Skeletal muscle tissue (tissue), 3 donors: ENCODE measurements at regions not wholly inside any gene's neighbourhood (a gene's known extent, or its start where the extent isn't known, plus 50 kb on each side); places are given as distances from the start of the nearest gene placed in this dataset.
A peak's percentile ranks its signal among the peaks of the same experiment; 100 is the strongest.

Experiments
- H3K27ac ChIP-seq: one replicate; pipeline ENCODE4 v1.7.0; 2013; ENCODE audit warnings: mild to moderate bottlenecking, low read depth, low read length, inconsistent platforms
- H3K27me3 ChIP-seq, 3 donors: one replicate each; pipeline ENCODE4 v1.7.0; 2013; ENCODE audit warnings: low read length in 3 of 3; ENCODE audit not compliant: control insufficient read depth in 3 of 3, insufficient read depth in 3 of 3
- H3K36me3 ChIP-seq, 3 donors: one replicate each; pipeline ENCODE4 v1.7.0; 2013; ENCODE audit warnings: low read length in 3 of 3; ENCODE audit not compliant: control insufficient read depth in 3 of 3, insufficient read depth in 3 of 3
- H3K4me1 ChIP-seq, 3 donors: one replicate each; pipeline ENCODE4 v1.7.0; 2013; ENCODE audit warnings: low read length in 3 of 3, mild to moderate bottlenecking in 3 of 3; ENCODE audit not compliant: control insufficient read depth in 3 of 3, insufficient read depth in 3 of 3
- H3K4me3 ChIP-seq, 3 donors: one replicate each; pipeline ENCODE4 v1.7.0; 2013; ENCODE audit warnings: low read length in 3 of 3
- H3K9ac ChIP-seq, 3 donors: one replicate each; pipeline ENCODE4 v1.7.0; 2013; ENCODE audit warnings: low read length in 3 of 3, mild to moderate bottlenecking in 3 of 3, moderate library complexity in 2 of 3, low read depth in 1 of 3
- H3K9me3 ChIP-seq, 3 donors: one replicate each; pipeline ENCODE4 v1.7.0; 2013; ENCODE audit warnings: low read length in 3 of 3; ENCODE audit not compliant: control insufficient read depth in 3 of 3
- donor health status: Osteomylitis.

GRCh38 chr13:40433001-40433400 is 233.4 kb downstream of the FOXO1 start:
- H3K36me3 ChIP-seq: no peaks in the 10 kb centered on the region
- H3K27me3 ChIP-seq: no peaks in the 10 kb centered on the region
- H3K9ac ChIP-seq: no peak overlapping the region
- H3K9me3 ChIP-seq: no peaks in the 10 kb centered on the region
- H3K27ac ChIP-seq: no peak overlapping the region
- H3K4me3 ChIP-seq: no peak overlapping the region
- peaks cover under 1 to 7% (median 5%) of the 10 kb centered on the region in 3 donors for H3K4me1 ChIP-seq

- H3K36me3 ChIP-seq: no peaks in the 10 kb centered on the region
- H3K4me1 ChIP-seq: peaks cover 4 to 7% (median 5%) of the 10 kb centered on the region in 3 donors
- H3K27ac ChIP-seq: no peak overlapping the region
- H3K4me3 ChIP-seq: no peak overlapping the region
- H3K9ac ChIP-seq: no peak overlapping the region
- no peaks in the 10 kb centered on the region for H3K9me3 ChIP-seq
- no peaks in the 10 kb centered on the region for H3K27me3 ChIP-seq
Measured at GRCh38 chr13:40433577-40433976, 232.9 kb downstream of the FOXO1 start.

GRCh38 chr13:40434516-40435397 is 231.7 kb downstream of the FOXO1 start:
- no peak overlapping the region for H3K4me3 ChIP-seq
- H3K27ac ChIP-seq: no peak overlapping the region
- H3K36me3 ChIP-seq: no peaks in the 10 kb centered on the region

GRCh38 chr13:40438022-40438680 is 228.3 kb downstream of the FOXO1 start:
- Histone ChIP-seq H3K9me3 (no peaks in the 10 kb centered on the region), H3K27me3 (no peaks in the 10 kb centered on the region), H3K4me3 (no peak overlapping the region), H3K4me1 (peaks cover 36 to 42% (median 40%) of the 10 kb centered on the region in 3 donors), H3K36me3 (no peaks in the 10 kb centered on the region), H3K27ac (no peak overlapping the region), H3K9ac (no peak overlapping the region)

More at GRCh38 chr13:40434516-40435397, 231.7 kb downstream of the FOXO1 start:
- peaks cover 9 to 18% (median 11%) of the 10 kb centered on the region in 3 donors for H3K4me1 ChIP-seq
- H3K9me3 ChIP-seq: no peaks in the 10 kb centered on the region
- H3K27me3 ChIP-seq: no peaks in the 10 kb centered on the region
- no peak overlapping the region for H3K9ac ChIP-seq

- no peaks in the 10 kb centered on the region for H3K36me3 ChIP-seq
- peak overlapping the region; percentile 37 to 68 (median 40) for H3K4me3 ChIP-seq
- peak overlapping the region; percentile 65 for H3K27ac ChIP-seq
- no peaks in the 10 kb centered on the region for H3K9me3 ChIP-seq
- H3K4me1 ChIP-seq: peaks cover 36 to 42% (median 40%) of the 10 kb centered on the region in 3 donors
- peak overlapping the region; percentile 39 to 73 (median 59) for H3K9ac ChIP-seq
- H3K27me3 ChIP-seq: no peaks in the 10 kb centered on the region
Measured at GRCh38 chr13:40438999-40439797, 227.2 kb downstream of the FOXO1 start.

GRCh38 chr13:40439928-40440327 is 226.5 kb downstream of the FOXO1 start:
- Histone ChIP-seq H3K4me1 (peaks cover 36 to 42% (median 40%) of the 10 kb centered on the region in 3 donors), H3K9ac (peak overlapping the region in 1 of 3 donors; percentile 73), H3K27ac (peak overlapping the region; percentile 65), H3K27me3 (no peaks in the 10 kb centered on the region), H3K36me3 (no peaks in the 10 kb centered on the region), H3K9me3 (no peaks in the 10 kb centered on the region), H3K4me3 (peak overlapping the region in 2 of 3 donors; percentile 17 to 68)

- peak overlapping the region in 1 of 3 donors; percentile 0 for H3K4me3 ChIP-seq
- no peaks in the 10 kb centered on the region for H3K9me3 ChIP-seq
- H3K4me1 ChIP-seq: peaks cover 40 to 47% (median 46%) of the 10 kb centered on the region in 3 donors
- H3K27ac ChIP-seq: peak overlapping the region; percentile 65
- H3K27me3 ChIP-seq: no peaks in the 10 kb centered on the region
- no peaks in the 10 kb centered on the region for H3K36me3 ChIP-seq
- H3K9ac ChIP-seq: no peak overlapping the region
Measured at GRCh38 chr13:40440990-40441820, 225.2 kb downstream of the FOXO1 start.

GRCh38 chr13:40442231-40442630 is 224.2 kb downstream of the FOXO1 start:
- Histone ChIP-seq H3K4me3 (no peak overlapping the region), H3K9me3 (no peaks in the 10 kb centered on the region), H3K4me1 (peaks cover 40 to 47% (median 46%) of the 10 kb centered on the region in 3 donors), H3K27me3 (no peaks in the 10 kb centered on the region), H3K27ac (no peak overlapping the region), H3K9ac (no peak overlapping the region), H3K36me3 (no peaks in the 10 kb centered on the region)

GRCh38 chr13:40442826-40443225 is 223.6 kb downstream of the FOXO1 start:
- Histone ChIP-seq H3K36me3 (no peaks in the 10 kb centered on the region), H3K9ac (no peak overlapping the region), H3K27me3 (no peaks in the 10 kb centered on the region), H3K9me3 (no peaks in the 10 kb centered on the region), H3K4me3 (no peak overlapping the region), H3K27ac (no peak overlapping the region), H3K4me1 (peaks cover 40 to 47% (median 46%) of the 10 kb centered on the region in 3 donors)
